Renal cortical epithelial cell (primary cell): ENCODE measurements at regions not wholly inside any gene's neighbourhood (a gene's known extent, or its start where the extent isn't known, plus 50 kb on each side); places are given as distances from the start of the nearest gene placed in this dataset.
"Not testable (repeated sequence)": the region's sequence is repeated elsewhere in the genome, so short reads cannot be mapped to it uniquely, and the experiment has no call there.

Experiments
- DNase-seq: peaks from one replicate; pipeline ENCODE4 v3.0.0-alpha.2; 2011; ENCODE audit warnings: low read depth

DNA sequence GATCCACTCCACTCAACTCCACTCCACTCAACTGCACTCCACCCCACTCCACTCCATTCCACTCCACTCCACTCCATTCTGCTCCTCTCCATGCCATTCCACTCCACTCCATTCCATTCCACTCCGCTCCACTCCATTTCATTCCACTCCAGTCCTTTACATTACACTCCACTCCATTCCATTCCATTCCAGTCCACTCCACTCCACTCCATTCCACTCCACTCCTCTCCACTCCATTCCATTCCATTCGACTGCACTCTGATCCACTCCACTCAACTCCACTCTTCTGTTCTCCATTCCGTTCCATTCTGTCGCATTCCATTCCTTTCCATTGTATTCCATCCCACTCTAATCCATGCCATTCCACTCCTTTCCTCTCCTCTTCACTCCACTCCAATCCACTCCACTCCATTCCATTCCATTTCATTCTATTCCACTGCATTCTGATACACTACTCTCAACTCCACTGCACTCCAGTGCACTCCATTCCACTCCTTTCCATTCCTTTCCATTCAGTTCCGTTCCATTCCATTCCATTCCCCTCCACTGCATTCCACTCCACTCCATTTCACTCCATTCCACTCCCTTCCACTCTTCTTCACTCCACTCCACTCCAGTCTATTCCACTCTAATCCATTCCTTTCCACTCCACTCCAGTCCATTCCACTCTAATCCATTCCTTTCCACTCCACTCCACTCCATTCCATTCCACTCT lies 2564.2 kb upstream of the TPTE start:
- not testable (repeated sequence) for DNase-seq

DNA sequence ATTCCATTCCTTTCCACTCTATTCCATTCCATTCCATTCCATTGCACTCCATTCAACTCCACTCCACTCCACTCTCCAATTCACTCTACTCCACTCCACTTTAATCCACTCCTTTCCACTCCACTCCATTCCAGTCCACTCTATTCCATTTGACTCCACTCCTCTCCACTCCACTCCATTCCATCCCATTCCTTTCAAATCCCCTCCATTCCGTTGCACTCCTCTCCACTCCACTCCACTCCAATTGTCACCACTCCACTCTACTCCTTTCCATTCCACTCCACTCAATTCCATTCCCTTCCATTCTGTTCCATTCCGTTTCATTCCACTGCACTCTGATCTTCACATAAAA lies 2563.7 kb upstream of the TPTE start:
- no peak for DNase-seq
